Uterus (tissue), 2 donors: ENCODE measurements at regions not wholly inside any gene's neighbourhood (a gene's known extent, or its start where the extent isn't known, plus 50 kb on each side); places are given as distances from the start of the nearest gene placed in this dataset.

ENCODE experiments used
- POLR2A ChIP-seq, 2 donors: fragments of 450-650 bp; IDR thresholded peaks; one replicate each; pipeline ENCODE4 v1.6.1; 2016; ENCODE audit warnings: antibody characterized with exemption in 2 of 2, mild to moderate bottlenecking in 1 of 2, moderate library complexity in 1 of 2
- TF ChIP-seq, protein P1 (sequence below), 4 experiments: fragments of 200-600 bp in 2 of 4; fragments of 450-650 bp in 2 of 4; sonication (generic) in 2 of 4; IDR thresholded peaks; one replicate each; pipeline ENCODE4 v1.5.1; 2016 to 2019; ENCODE audit warnings: antibody characterized with exemption in 4 of 4, mild to moderate bottlenecking in 2 of 4, moderate library complexity in 1 of 4

DNA sequence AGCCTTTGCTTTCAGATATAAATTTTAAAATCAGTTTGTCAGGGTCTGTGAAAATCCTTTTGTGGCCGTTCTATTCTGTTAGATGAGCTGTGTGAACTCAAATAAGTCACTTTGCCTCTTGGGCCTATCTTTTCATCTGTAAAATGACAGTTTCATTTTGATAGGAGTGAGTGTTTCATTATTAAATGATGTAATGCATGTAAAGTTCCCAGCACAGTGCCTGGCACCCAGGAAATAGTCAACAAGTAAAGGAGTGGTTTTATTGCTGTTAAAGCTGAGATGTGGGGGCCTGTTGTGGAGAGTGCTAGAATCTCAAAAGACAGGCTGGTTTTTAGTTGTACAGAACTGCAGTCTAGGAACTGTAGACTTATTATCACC lies 394.5 kb upstream of the CFAP20DC start:
- TF ChIP-seq, protein P1, sequence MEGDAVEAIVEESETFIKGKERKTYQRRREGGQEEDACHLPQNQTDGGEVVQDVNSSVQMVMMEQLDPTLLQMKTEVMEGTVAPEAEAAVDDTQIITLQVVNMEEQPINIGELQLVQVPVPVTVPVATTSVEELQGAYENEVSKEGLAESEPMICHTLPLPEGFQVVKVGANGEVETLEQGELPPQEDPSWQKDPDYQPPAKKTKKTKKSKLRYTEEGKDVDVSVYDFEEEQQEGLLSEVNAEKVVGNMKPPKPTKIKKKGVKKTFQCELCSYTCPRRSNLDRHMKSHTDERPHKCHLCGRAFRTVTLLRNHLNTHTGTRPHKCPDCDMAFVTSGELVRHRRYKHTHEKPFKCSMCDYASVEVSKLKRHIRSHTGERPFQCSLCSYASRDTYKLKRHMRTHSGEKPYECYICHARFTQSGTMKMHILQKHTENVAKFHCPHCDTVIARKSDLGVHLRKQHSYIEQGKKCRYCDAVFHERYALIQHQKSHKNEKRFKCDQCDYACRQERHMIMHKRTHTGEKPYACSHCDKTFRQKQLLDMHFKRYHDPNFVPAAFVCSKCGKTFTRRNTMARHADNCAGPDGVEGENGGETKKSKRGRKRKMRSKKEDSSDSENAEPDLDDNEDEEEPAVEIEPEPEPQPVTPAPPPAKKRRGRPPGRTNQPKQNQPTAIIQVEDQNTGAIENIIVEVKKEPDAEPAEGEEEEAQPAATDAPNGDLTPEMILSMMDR (IDR thresholded peaks at IDR 0.05): no peak
- no peak for TF ChIP-seq POLR2A (IDR thresholded peaks at IDR 0.05)
